A673 (cell line): ENCODE measurements at regions not wholly inside any gene's neighbourhood (a gene's known extent, or its start where the extent isn't known, plus 50 kb on each side); places are given as distances from the start of the nearest gene placed in this dataset.

Source experiments
- BruUV-seq: library from RNA; stranded (reverse); fragments of 400-500 nt; replicated peaks from 2 replicates; lab custom pipeline; 2021; lab: Mats Ljungman, UMichigan
- CTCF ChIA-PET: fragments of 300-600 bp; sonication (Branson Sonifier 250); formaldehyde crosslinking; loops from one replicate; lab custom pipeline; 2022; ENCODE audit warnings: antibody characterized with exemption; lab: Charles Lee
- POLR2A ChIA-PET: fragments of 300-600 bp; sonication (Branson Sonifier 250); formaldehyde crosslinking; loops from one replicate; lab custom pipeline; 2022; ENCODE audit warnings: antibody characterized with exemption; ENCODE audit not compliant: low non-redundant PET; lab: Charles Lee
- DNase-seq: peaks from one replicate; pipeline ENCODE4 v3.0.0-alpha.2; 2015; ENCODE audit warnings: low spot score
- H3K27ac ChIP-seq: fragments of 200-600 bp; sonication (generic); 2 replicates; pipeline ENCODE4 v1.5.1; 2016; ENCODE audit warnings: mixed run types, low read depth, mild to moderate bottlenecking, mixed read lengths, antibody characterized with exemption, low read length; ENCODE audit not compliant: poor library complexity, severe bottlenecking
- H3K27me3 ChIP-seq: fragments of 200-600 bp; sonication (generic); replicated peaks from 2 replicates; pipeline ENCODE4 v1.6.1; 2017; ENCODE audit warnings: mixed run types, low read depth, mild to moderate bottlenecking, mixed read lengths, antibody characterized with exemption, low read length; ENCODE audit not compliant: insufficient read depth, poor library complexity
- H3K36me3 ChIP-seq: fragments of 200-600 bp; sonication (generic); 2 replicates; pipeline ENCODE4 v1.6.1; 2016; ENCODE audit warnings: mixed run types, mild to moderate bottlenecking, mixed read lengths, antibody characterized with exemption, low read length; ENCODE audit not compliant: insufficient read depth, poor library complexity, severe bottlenecking
- H3K4me1 ChIP-seq: fragments of 200-600 bp; sonication (generic); 2 replicates; pipeline ENCODE4 v1.6.1; 2017; ENCODE audit warnings: mixed run types, mild to moderate bottlenecking, mixed read lengths, antibody characterized with exemption, low read length; ENCODE audit not compliant: insufficient read depth, poor library complexity, severe bottlenecking
- H3K4me3 ChIP-seq: fragments of 200-600 bp; sonication (generic); 2 replicates; pipeline ENCODE4 v1.5.1; 2016; ENCODE audit warnings: low read depth, mixed run types, mild to moderate bottlenecking, mixed read lengths, low read length; ENCODE audit not compliant: poor library complexity, severe bottlenecking
- H3K9me3 ChIP-seq: fragments of 200-600 bp; sonication (generic); 2 replicates; pipeline ENCODE4 v1.6.1; 2016; ENCODE audit warnings: mixed run types, low read depth, mild to moderate bottlenecking, mixed read lengths, antibody characterized with exemption, low read length; ENCODE audit not compliant: poor library complexity, severe bottlenecking
- EZH2 ChIP-seq: fragments of 200-600 bp; sonication (generic); IDR thresholded peaks from 2 replicates; pipeline ENCODE4 v1.6.1; 2017; ENCODE audit warnings: borderline replicate concordance, low read depth, mild to moderate bottlenecking, mixed read lengths, antibody characterized with exemption, low read length; ENCODE audit not compliant: poor library complexity, severe bottlenecking
- intact Hi-C: fragments of 100-400 bp; cut with micrococcal nuclease; formaldehyde crosslinking; loops from one replicate; pipeline ENCODE4 v1.10.0; 2022; ENCODE audit not compliant: unreplicated experiment
- TF ChIP-seq, protein P1 (sequence below): fragments of 300-800, 200-600 bp; sonication (generic); conservative IDR thresholded peaks from 2 replicates; pipeline ENCODE4 v1.5.1; 2017; ENCODE audit warnings: low read depth, mild to moderate bottlenecking, antibody characterized with exemption, low read length, moderate library complexity, mixed read lengths

DNA sequence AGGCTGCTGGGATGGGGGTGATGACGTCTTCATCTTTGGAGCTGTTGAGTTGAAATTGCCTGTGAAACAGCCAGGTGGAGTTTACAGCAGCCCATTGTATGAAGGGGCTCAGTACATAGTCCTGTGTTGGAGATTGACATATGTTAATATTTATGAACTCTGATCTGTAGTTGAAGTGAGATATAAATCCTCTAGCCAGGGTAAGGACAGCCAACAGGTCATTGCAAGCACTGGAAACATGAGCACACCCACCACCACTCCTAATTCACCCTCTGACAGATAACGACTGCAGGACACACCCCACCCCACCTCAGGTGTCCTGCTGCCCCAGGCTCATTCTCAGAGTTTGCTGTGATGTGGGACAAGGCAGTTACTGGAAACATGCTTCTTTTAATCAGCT is 112.4 kb upstream of the TRIB2 start:
- intact Hi-C loops, result no loop called here
- Histone ChIP-seq H3K4me1 (peaks cover 20% of the 10 kb centered on the region), H3K27ac (no peak overlapping the region), H3K4me3 (no peak overlapping the region), H3K9me3 (no peaks in the 10 kb centered on the region), H3K27me3 (no peaks in the 10 kb centered on the region), H3K36me3 (no peaks in the 10 kb centered on the region)
- BruUV-seq, result no TSS peak
- CTCF ChIA-PET, result no interaction called here
- DNase-seq, result no peak
- TF ChIP-seq EZH2, result no peak
- TF ChIP-seq, protein P1, sequence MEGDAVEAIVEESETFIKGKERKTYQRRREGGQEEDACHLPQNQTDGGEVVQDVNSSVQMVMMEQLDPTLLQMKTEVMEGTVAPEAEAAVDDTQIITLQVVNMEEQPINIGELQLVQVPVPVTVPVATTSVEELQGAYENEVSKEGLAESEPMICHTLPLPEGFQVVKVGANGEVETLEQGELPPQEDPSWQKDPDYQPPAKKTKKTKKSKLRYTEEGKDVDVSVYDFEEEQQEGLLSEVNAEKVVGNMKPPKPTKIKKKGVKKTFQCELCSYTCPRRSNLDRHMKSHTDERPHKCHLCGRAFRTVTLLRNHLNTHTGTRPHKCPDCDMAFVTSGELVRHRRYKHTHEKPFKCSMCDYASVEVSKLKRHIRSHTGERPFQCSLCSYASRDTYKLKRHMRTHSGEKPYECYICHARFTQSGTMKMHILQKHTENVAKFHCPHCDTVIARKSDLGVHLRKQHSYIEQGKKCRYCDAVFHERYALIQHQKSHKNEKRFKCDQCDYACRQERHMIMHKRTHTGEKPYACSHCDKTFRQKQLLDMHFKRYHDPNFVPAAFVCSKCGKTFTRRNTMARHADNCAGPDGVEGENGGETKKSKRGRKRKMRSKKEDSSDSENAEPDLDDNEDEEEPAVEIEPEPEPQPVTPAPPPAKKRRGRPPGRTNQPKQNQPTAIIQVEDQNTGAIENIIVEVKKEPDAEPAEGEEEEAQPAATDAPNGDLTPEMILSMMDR, result no peak
- POLR2A ChIA-PET, result no interaction called here

DNA sequence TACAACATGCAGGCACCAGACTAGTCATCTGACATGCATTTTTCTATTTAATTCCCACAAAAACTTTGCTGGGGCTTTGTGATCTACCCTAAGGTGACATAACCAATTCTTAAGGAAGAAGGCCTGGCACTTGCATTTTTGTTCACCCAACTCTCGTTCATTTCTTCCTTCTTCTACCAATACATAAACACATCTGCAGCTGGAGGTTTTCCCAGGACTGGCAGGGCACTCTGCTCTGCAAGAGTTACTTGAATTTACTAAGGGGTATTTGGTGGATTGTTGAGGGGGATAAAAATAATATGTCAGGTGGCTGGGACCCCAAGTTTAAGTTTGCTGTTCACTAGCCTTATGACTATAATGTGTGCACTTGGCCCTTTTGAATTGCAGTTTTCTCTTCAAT is 111.4 kb upstream of the TRIB2 start:
- ChIA-PET CTCF (no interaction called here), POLR2A (no interaction called here)
- no peak overlapping the region for H3K27ac ChIP-seq
- BruUV-seq, result no TSS peak
- no peak for TF ChIP-seq EZH2
- TF ChIP-seq, protein P1, result no peak
- no peak overlapping the region for H3K4me3 ChIP-seq
- DNase-seq, result no peak
- H3K27me3 ChIP-seq, result no peaks in the 10 kb centered on the region
- no peaks in the 10 kb centered on the region for H3K36me3 ChIP-seq
- intact Hi-C loops, result no loop called here
- peaks cover 20% of the 10 kb centered on the region for H3K4me1 ChIP-seq
- no peaks in the 10 kb centered on the region for H3K9me3 ChIP-seq

DNA sequence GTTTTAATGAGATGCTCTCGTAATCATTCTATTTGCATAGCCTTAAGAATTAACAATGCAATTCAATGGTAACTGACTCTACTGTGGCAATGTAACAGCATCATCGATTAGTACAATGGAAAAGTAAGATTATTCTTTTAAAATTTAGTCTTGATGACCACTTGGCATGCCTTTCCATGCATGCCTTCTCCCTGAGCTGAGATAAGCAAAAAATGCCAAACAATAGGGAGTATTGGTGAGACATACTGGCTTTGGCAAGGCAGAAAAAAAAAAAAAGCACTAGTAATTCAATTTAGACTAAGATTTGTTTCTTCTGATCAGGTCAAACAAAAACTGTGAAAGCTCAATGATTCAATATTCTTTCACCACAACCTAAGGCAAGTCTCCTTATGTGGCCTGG is 110.8 kb upstream of the TRIB2 start:
- H3K9me3 ChIP-seq, result no peaks in the 10 kb centered on the region
- peak overlapping the region; percentile 47 for H3K27ac ChIP-seq
- CTCF ChIA-PET, result no interaction called here
- TF ChIP-seq, protein P1, result no peak
- TF ChIP-seq EZH2, result no peak
- peak; percentile 9 for DNase-seq
- no peak overlapping the region for H3K4me3 ChIP-seq
- H3K36me3 ChIP-seq, result no peaks in the 10 kb centered on the region
- H3K4me1 ChIP-seq, result peaks cover 23% of the 10 kb centered on the region
- POLR2A ChIA-PET, result interaction anchor here (0.8 kb wide), 1 partner anchor 13 kb away, joined by 4 read pairs; no protein-coding TSS in a partner anchor
- intact Hi-C loops, result no loop called here
- BruUV-seq, result no TSS peak
- no peaks in the 10 kb centered on the region for H3K27me3 ChIP-seq
